Mucosa of descending colon (tissue), 3 donors: ENCODE measurements at regions not wholly inside any gene's neighbourhood (a gene's known extent, or its start where the extent isn't known, plus 50 kb on each side); places are given as distances from the start of the nearest gene placed in this dataset.

ENCODE experiments used
- ATAC-seq: fragments of 200-7000 bp; cut with Tn5 transposase; one replicate; pipeline ENCODE4 v1.9.1; 2020; ENCODE audit warnings: mild to moderate bottlenecking, moderate library complexity
- DNase-seq, 3 donors: peaks; one replicate each; pipeline ENCODE4 v3.0.0-alpha.2; 2020
- H3K36me3 ChIP-seq: fragments of 200-600 bp; one replicate; pipeline ENCODE4 v1.8.0; 2021; ENCODE audit warnings: low read depth, mild to moderate bottlenecking
- H3K4me1 ChIP-seq: fragments of 200-600 bp; one replicate; pipeline ENCODE4 v1.8.0; 2021; ENCODE audit warnings: low read depth, mild to moderate bottlenecking
- H3K4me3 ChIP-seq: fragments of 200-600 bp; one replicate; pipeline ENCODE4 v1.8.0; 2021; ENCODE audit warnings: mild to moderate bottlenecking
- H3K9me3 ChIP-seq: fragments of 200-600 bp; one replicate; pipeline ENCODE4 v1.8.0; 2021; ENCODE audit warnings: mild to moderate bottlenecking
- intact Hi-C, 2 donors: fragments of 100-400 bp; cut with DNase I in 1 of 2; cut with micrococcal nuclease in 1 of 2; formaldehyde crosslinking; loops; one replicate each; pipeline versions ENCODE4 v1.11.0 to v1.11.1; 2022; cut with DNase I, micrococcal nuclease
- TF ChIP-seq, protein P1 (sequence below): fragments of 200-600 bp; IDR thresholded peaks from one replicate; pipeline ENCODE4 v1.8.0; 2022; ENCODE audit warnings: antibody characterized with exemption, mild to moderate bottlenecking
- donor health status: DM: no; HTN: no; CAD: no; lungs with moderate emphysema.
- donor health status: DM: no; HTN: no; CAD: no.
- donor health status: DM: no; HTN: yes; CAD: no.

DNA sequence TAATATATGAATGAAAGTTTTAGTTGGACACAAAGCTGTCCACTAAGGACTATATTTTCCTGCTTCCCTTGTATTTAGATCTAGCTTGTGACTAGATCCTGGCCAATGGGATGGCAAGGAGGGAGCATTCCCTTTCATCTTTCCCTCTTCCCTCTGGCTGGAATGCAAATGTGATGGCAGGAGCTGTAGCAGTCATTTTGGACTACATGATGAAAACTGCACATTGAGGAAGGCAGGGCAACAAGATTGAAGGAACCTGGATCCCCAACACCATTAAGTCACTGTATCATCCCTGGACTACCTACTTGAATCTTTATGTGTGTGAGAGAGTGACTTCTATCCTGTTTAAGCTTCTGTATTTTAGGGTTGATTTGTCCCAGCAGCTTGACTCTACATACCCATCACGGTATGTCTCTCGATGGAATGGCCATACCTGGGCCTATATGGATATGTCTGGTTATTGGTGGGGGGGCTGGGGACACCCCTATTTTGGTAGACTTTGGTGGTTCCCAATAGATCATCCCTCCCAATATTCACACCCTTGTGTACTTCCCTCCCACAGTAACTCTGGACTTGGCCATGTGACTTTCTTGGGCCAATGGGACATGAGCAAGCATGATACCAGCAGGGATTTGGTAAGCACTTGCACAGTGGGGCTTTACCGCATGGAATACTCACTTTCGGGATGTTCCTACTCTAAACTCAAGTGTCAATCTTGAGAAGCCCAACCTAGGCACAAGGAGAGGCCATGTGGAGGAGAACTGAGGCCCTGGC is 128.5 kb downstream of the VEGFA start:
- no peaks in the 10 kb centered on the region for H3K4me1 ChIP-seq
- TF ChIP-seq, protein P1, sequence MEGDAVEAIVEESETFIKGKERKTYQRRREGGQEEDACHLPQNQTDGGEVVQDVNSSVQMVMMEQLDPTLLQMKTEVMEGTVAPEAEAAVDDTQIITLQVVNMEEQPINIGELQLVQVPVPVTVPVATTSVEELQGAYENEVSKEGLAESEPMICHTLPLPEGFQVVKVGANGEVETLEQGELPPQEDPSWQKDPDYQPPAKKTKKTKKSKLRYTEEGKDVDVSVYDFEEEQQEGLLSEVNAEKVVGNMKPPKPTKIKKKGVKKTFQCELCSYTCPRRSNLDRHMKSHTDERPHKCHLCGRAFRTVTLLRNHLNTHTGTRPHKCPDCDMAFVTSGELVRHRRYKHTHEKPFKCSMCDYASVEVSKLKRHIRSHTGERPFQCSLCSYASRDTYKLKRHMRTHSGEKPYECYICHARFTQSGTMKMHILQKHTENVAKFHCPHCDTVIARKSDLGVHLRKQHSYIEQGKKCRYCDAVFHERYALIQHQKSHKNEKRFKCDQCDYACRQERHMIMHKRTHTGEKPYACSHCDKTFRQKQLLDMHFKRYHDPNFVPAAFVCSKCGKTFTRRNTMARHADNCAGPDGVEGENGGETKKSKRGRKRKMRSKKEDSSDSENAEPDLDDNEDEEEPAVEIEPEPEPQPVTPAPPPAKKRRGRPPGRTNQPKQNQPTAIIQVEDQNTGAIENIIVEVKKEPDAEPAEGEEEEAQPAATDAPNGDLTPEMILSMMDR = no peak
- no peak overlapping the region for H3K4me3 ChIP-seq
- no peaks in the 10 kb centered on the region for H3K9me3 ChIP-seq
- no peak for DNase-seq
- intact Hi-C loops = no loop called here
- H3K36me3 ChIP-seq = no peaks in the 10 kb centered on the region
- ATAC-seq = no peak

DNA sequence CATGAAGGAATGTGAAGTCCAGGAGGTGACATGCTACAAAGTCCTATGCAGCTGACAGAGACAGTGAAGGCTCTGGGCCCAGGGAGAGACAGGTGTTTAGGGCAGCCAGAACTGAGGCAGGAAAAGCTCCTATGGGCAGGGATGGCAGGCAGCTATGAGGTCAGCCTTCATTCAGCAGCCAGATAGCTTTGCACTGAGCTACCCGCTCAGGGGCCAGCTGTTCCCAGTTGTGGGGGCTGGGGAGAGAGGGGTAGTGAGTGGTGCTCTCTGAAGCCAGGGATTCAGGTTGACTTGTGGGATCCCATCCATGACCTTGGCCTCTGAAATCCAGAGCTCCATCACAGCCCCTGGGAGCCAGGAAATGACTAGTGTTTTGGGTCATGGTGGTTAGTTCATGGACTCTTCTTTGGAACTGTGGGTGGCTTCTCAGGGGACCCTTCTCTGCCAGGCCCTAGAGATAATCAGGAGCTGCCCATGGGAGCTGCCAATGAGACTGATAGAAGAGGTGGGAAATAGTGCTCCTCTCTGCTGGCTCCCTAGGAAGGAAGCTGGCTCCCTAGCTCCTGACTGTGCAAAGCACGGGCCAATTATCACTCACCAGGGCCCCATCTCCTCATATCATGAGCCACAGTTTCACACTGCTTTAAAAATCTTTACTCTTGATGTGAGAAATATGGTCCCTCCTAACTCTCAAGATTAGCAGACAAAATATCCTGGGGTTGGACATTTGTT is 127.7 kb downstream of the VEGFA start:
- no peaks in the 10 kb centered on the region for H3K36me3 ChIP-seq
- ATAC-seq (no peak), DNase-seq (no peak)
- TF ChIP-seq, protein P1 = no peak
- H3K4me1 ChIP-seq = no peaks in the 10 kb centered on the region
- no peaks in the 10 kb centered on the region for H3K9me3 ChIP-seq
- intact Hi-C loops = no loop called here
- no peak overlapping the region for H3K4me3 ChIP-seq

DNA sequence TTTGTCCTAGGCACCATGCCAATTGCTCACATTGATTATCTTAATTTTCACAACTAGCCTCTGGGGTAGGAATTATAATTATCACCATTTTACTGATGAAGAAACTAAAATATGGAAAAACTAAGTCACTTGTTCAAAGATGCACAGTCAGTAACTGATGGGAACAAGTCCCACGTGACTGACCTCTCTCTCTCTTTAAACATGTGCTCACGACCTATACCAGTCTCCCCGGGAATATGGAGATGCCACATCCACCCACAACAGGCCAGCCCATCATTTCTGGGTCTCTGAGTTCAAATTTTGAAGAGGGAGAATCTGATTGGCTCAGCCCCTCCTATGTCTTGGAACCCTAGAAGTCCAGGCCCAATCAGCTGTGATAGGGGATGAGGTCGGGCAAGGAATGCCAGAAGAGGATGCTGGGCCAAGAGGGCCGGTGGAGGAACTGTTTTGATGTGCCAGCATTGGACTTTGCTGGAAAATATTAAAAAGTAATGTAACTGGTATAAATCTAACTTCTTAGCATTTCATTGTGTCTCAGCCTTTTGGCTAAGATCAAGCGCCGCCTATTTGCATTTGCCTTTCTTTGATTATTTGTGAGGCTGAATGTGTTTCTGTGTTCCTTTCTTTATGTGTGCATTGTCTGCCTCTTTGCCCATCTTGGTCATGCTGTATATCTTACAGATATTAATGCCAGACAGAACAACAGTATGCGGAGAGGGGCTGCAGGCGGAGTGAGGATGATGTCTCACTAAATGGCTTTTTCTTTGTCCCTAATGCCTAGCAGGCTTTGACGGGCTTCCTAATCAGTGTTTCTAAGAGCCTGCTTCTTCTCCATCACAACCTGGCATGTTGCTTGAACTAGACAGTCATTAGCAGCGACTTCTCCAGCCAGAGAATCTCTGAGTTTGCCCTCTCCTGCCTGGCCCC is 126.6 kb downstream of the VEGFA start:
- TF ChIP-seq, protein P1 = no peak
- DNase-seq = no peak
- no peaks in the 10 kb centered on the region for H3K9me3 ChIP-seq
- H3K4me1 ChIP-seq = no peaks in the 10 kb centered on the region
- H3K36me3 ChIP-seq = no peaks in the 10 kb centered on the region
- no peak for ATAC-seq
- no peak overlapping the region for H3K4me3 ChIP-seq
- intact Hi-C loops = no loop called here

DNA sequence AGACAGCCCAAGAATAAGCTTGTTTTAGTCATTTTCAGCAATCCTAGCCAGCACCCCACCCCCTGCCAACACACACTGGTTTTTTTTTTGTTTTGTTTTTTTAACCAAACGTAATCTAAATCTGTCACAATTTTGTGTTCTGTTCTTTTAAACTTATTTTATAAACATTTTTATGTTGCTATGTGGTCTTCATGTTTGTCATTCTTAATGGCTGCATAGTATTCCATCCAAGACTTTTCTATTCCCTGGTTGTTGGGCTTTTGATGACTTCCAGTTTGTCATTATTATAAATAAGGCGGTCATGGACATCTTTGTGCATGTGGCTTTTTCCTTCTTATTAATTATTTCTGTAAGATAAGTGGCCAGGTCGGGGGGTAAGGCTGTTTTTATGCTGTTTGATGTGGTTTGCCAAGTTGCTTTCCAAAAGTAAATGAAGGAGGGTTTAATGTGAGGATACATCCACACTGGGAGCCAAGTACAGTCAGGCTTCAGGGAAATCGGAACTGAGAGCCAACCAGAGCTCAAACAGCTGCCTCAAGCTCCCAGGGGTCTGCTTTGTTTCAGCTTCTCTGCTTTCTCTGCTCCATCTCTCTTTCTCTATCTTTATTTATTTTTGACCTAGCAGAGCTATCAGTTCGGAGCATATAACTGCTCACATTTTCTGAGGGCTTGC is 125.8 kb downstream of the VEGFA start:
- intact Hi-C loops = no loop called here
- H3K4me3 ChIP-seq = no peak overlapping the region
- TF ChIP-seq, protein P1 = no peak
- ATAC-seq (no peak), DNase-seq (no peak)
- no peaks in the 10 kb centered on the region for H3K4me1 ChIP-seq
- H3K9me3 ChIP-seq = no peaks in the 10 kb centered on the region
- no peaks in the 10 kb centered on the region for H3K36me3 ChIP-seq

DNA sequence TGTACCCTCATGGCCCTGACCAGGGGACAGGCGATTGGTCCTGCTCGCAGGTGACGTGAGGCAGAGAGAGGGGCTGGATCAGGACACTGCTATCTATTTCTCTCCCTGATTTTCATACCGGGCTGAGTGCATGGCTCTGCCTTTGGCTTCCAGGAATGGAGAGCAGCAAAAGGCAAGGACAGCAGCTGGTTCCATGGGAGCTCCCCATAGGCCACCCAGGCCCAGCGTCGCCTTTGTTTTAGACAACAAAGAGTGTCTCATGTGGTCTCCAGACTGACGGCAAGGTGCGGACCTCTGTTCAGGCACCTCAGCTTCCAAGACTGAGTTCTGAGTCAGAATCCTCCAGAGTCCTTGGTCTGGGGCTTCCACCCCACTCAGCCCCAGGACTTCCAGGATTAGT is 123.1 kb downstream of the VEGFA start:
- Histone ChIP-seq H3K36me3 (no peaks in the 10 kb centered on the region), H3K9me3 (no peaks in the 10 kb centered on the region), H3K4me1 (no peaks in the 10 kb centered on the region), H3K4me3 (no peak overlapping the region)
- DNase-seq (no peak), ATAC-seq (no peak)
- intact Hi-C loops = no loop called here
- TF ChIP-seq, protein P1 = no peak
